GM12874 (cell line): ENCODE measurements at regions not wholly inside any gene's neighbourhood (a gene's known extent, or its start where the extent isn't known, plus 50 kb on each side); places are given as distances from the start of the nearest gene placed in this dataset.

Experiments used
- CTCF ChIP-seq: IDR thresholded peaks from 2 replicates; pipeline ENCODE4 v1.5.1; 2011; ENCODE audit warnings: low read depth, mild to moderate bottlenecking, control low read depth, low read length, moderate library complexity; ENCODE audit not compliant: insufficient read depth

GRCh38 chr2:41078341-41078740, 626.5 kb upstream of the SLC8A1 start:
- no peak for TF ChIP-seq CTCF

- TF ChIP-seq CTCF, result no peak
Observed at GRCh38 chr2:41079011-41079410, 627.1 kb upstream of the SLC8A1 start.

GRCh38 chr2:41084321-41084720, 632.4 kb upstream of the SLC8A1 start:
- TF ChIP-seq CTCF, result no peak

- no peak for TF ChIP-seq CTCF
Observed at GRCh38 chr2:41087946-41088345, 636.1 kb upstream of the SLC8A1 start.

- no peak for TF ChIP-seq CTCF
Observed at GRCh38 chr2:41101281-41101680, 649.4 kb upstream of the SLC8A1 start.

GRCh38 chr2:41109744-41110143, 657.9 kb upstream of the SLC8A1 start:
- TF ChIP-seq CTCF, result no peak

- TF ChIP-seq CTCF, result no peak
Observed at GRCh38 chr2:41111836-41112627, 660.1 kb upstream of the SLC8A1 start.
